IMR-90 (cell line): ENCODE measurements at regions not wholly inside any gene's neighbourhood (a gene's known extent, or its start where the extent isn't known, plus 50 kb on each side); places are given as distances from the start of the nearest gene placed in this dataset.

Experiments used
- CEBPB ChIP-seq: IDR thresholded peaks from 2 replicates; pipeline ENCODE4 v1.6.1; 2012; ENCODE audit warnings: low read depth, low read length, improper control_type of control experiment
- CTCF ChIP-seq: conservative IDR thresholded peaks from 2 replicates; pipeline ENCODE4 v1.5.1; 2012; ENCODE audit warnings: mild to moderate bottlenecking, low read depth, low read length, improper control_type of control experiment
- POLR2A ChIP-seq: IDR thresholded peaks from 2 replicates; pipeline ENCODE4 v1.6.1; 2012; ENCODE audit warnings: mild to moderate bottlenecking, low read depth, low read length
- RAD21 ChIP-seq: IDR thresholded peaks from 2 replicates; pipeline ENCODE4 v1.6.1; 2012; ENCODE audit warnings: low read length, improper control_type of control experiment
- SMC3 ChIP-seq: fragments of 150-350 bp; IDR thresholded peaks from 2 replicates; pipeline ENCODE4 v1.6.1; 2016; ENCODE audit warnings: low read depth, mild to moderate bottlenecking, antibody characterized with exemption, low read length, moderate library complexity
- TF ChIP-seq, protein P1 (sequence below): fragments of 150-350 bp; IDR thresholded peaks from 2 replicates; pipeline ENCODE4 v1.6.1; 2017; ENCODE audit warnings: mild to moderate bottlenecking, antibody characterized with exemption, low read length, low read depth

DNA sequence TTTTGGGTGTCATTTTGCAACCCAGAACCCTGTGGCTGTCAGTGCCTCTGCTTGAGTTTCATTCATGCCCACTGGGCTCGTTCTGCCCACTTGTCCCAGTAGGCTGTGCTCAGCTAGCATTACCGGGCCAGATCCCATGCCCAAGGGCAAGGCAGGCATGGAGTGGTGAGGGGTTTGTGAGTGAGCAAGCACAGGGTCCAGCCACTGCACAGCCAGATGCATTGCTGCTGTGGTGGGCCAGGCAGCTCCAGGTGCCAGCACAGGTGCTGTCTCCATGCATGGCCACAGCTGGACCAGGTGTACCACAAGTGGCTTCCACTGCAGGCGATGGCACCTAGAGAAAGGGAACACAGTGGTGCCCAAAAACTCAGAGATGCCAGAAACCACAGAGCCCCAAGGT lies 1671.2 kb downstream of the OLFM4 start:
- TF ChIP-seq CEBPB: no peak
- TF ChIP-seq CTCF: no peak
- no peak for TF ChIP-seq POLR2A
- TF ChIP-seq, protein P1, sequence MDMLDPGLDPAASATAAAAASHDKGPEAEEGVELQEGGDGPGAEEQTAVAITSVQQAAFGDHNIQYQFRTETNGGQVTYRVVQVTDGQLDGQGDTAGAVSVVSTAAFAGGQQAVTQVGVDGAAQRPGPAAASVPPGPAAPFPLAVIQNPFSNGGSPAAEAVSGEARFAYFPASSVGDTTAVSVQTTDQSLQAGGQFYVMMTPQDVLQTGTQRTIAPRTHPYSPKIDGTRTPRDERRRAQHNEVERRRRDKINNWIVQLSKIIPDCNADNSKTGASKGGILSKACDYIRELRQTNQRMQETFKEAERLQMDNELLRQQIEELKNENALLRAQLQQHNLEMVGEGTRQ: no peak
- TF ChIP-seq RAD21: no peak
- TF ChIP-seq SMC3: no peak
